Effector memory CD4-positive, alpha-beta T cell (primary cell): ENCODE measurements at regions not wholly inside any gene's neighbourhood (a gene's known extent, or its start where the extent isn't known, plus 50 kb on each side); places are given as distances from the start of the nearest gene placed in this dataset.

Experiments
- DNase-seq, 3 donors: peaks; one replicate each; pipeline ENCODE4 v3.0.0-alpha.2; 2020
- H3K27ac ChIP-seq: 2 replicates; pipeline ENCODE4 v1.7.0; 2013; ENCODE audit warnings: mild to moderate bottlenecking, low read length, moderate library complexity; ENCODE audit not compliant: insufficient read depth, poor library complexity, severe bottlenecking
- H3K27me3 ChIP-seq: replicated peaks from 2 replicates; pipeline ENCODE4 v1.7.0; 2013; ENCODE audit warnings: mild to moderate bottlenecking, low read length; ENCODE audit not compliant: insufficient read depth, control insufficient read depth, poor library complexity, severe bottlenecking
- H3K36me3 ChIP-seq: 2 replicates; pipeline ENCODE4 v1.7.0; 2013; ENCODE audit warnings: mild to moderate bottlenecking, low read length, moderate library complexity; ENCODE audit not compliant: control insufficient read depth, insufficient read depth
- H3K4me1 ChIP-seq: 2 replicates; pipeline ENCODE4 v1.7.0; 2013; ENCODE audit warnings: low read length, mild to moderate bottlenecking; ENCODE audit not compliant: control insufficient read depth, insufficient read depth, poor library complexity, severe bottlenecking
- H3K4me3 ChIP-seq: 2 replicates; pipeline ENCODE4 v1.7.0; 2013; ENCODE audit warnings: low read length, low read depth, mild to moderate bottlenecking; ENCODE audit not compliant: insufficient read depth, poor library complexity, severe bottlenecking
- H3K9me3 ChIP-seq: 2 replicates; pipeline ENCODE4 v1.7.0; 2013; ENCODE audit warnings: mild to moderate bottlenecking, low read length, moderate library complexity; ENCODE audit not compliant: control insufficient read depth

DNA sequence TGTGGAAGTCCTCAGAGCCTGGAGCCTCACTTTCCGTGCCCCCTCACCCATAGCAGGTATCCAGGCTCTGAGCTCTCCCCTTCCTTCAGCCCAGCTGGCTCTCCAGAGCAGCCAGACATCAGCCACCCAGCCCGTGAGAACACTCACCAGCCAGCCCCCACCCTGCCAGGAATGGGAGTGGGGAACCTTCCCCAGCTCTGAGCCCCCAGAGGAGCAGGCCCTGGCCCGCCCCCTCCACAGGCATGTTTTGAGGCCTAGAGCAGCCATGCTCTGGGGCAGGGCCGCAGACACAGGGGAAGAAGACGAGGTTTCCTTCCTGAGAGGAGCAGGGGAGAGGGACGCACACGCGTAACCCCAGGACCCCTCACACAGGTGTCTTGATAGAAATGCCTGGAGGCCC is 70.0 kb upstream of the COL13A1 start:
- DNase-seq: no peak
- H3K4me3 ChIP-seq: no peak overlapping the region
- no peak overlapping the region for H3K27ac ChIP-seq
- no peaks in the 10 kb centered on the region for H3K36me3 ChIP-seq
- no peaks in the 10 kb centered on the region for H3K27me3 ChIP-seq
- H3K4me1 ChIP-seq: no peaks in the 10 kb centered on the region
- H3K9me3 ChIP-seq: no peaks in the 10 kb centered on the region

DNA sequence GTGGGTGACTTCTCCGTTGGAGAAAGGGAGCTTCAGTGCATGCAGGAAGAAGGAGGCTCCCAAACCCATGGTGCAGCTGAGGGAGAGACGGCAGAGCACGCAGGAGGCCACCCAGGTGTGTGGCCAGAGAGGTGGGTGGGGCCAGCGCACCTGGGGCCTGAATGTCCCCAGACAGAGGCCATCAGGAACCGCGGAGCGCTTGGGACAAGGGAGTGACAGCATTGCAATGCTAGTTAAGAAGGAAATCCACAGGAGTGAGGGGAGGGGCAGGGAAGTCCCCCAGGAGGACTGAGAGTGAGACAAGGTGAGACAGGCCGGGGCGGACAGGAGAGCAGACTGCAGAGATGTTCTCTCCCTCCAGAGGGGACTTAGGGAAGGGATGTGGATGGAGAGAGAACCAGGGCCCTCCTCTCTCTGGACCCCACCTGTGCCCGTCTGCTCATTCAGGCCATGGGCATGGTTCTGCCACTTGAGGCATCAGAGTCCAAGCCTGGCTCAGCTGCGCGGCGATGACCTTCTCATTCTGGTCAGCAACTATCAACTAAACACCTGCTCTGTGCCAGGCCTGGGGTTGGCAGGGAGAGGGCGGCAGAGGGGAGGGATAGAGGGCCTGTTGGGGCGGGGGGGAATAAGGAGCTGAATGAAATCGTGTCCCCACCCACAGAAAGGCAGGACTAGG is 69.4 kb upstream of the COL13A1 start:
- no peak overlapping the region for H3K4me3 ChIP-seq
- H3K36me3 ChIP-seq: no peaks in the 10 kb centered on the region
- no peaks in the 10 kb centered on the region for H3K27me3 ChIP-seq
- DNase-seq: no peak
- H3K4me1 ChIP-seq: no peaks in the 10 kb centered on the region
- H3K9me3 ChIP-seq: no peaks in the 10 kb centered on the region
- no peak overlapping the region for H3K27ac ChIP-seq

- H3K9me3 ChIP-seq: no peaks in the 10 kb centered on the region
- DNase-seq: no peak
- no peaks in the 10 kb centered on the region for H3K4me1 ChIP-seq
- no peaks in the 10 kb centered on the region for H3K36me3 ChIP-seq
- H3K27me3 ChIP-seq: no peaks in the 10 kb centered on the region
- H3K4me3 ChIP-seq: no peak overlapping the region
- H3K27ac ChIP-seq: no peak overlapping the region
Measured at GRCh38 chr10:69732826-69733150, 68.9 kb upstream of the COL13A1 start.

GRCh38 chr10:69733791-69734261 is 67.9 kb upstream of the COL13A1 start:
- H3K27me3 ChIP-seq: no peaks in the 10 kb centered on the region
- H3K9me3 ChIP-seq: no peaks in the 10 kb centered on the region
- DNase-seq: no peak
- no peak overlapping the region for H3K4me3 ChIP-seq
- H3K27ac ChIP-seq: no peak overlapping the region
- no peaks in the 10 kb centered on the region for H3K4me1 ChIP-seq
- H3K36me3 ChIP-seq: no peaks in the 10 kb centered on the region

DNA sequence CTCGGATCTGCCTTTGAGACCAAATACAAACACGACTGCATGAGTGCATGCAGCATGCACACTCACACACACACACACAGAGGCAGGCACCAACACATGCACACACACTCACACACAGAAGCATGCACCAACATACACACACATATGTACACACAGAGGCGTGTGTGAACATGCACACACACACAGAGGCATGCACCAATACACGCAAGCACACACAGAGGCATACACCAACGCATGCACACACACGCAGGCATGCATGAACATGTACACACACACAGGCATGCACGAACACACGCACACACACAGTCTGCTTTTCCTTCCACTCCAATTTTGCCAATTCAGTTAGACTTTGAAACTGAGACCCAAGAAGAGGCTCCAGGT is 67.3 kb upstream of the COL13A1 start:
- Histone ChIP-seq H3K27ac (no peak overlapping the region), H3K36me3 (no peaks in the 10 kb centered on the region), H3K27me3 (no peaks in the 10 kb centered on the region), H3K4me3 (no peak overlapping the region), H3K4me1 (no peaks in the 10 kb centered on the region), H3K9me3 (no peaks in the 10 kb centered on the region)
- no peak for DNase-seq

DNA sequence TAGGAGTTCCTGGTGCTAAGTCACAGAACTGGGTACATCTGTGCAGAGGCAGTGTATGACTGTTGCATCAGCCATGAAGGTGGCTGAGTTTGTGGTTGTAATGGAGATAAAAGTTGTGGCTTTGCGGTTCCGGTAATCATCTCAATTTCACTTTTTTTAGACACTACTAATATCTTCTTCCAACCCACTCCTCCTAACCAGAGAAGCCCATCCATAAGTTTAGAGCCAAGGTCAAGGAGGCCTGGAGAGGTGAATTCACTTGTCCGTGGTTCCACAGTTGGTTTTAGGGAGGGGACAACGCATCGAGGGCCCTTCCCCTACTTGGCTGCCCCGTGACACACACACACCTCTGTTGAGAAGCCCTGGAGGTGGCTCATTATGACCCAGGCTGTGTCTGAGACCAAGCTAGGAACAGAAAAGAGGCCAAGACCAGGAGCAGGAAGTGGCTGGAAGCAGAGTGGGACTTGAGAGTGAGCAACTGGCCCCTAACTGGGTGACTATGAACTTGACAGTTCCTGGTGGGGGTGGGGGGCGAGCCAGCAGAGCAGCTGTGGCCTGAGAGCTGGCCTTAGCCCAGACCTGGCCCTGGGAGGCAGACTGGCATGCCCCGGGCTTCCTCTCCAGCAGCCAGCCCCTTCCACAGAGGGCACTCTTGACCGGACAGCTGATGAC is 66.8 kb upstream of the COL13A1 start:
- no peak for DNase-seq
- H3K27ac ChIP-seq: no peak overlapping the region
- no peaks in the 10 kb centered on the region for H3K27me3 ChIP-seq
- no peaks in the 10 kb centered on the region for H3K4me1 ChIP-seq
- no peaks in the 10 kb centered on the region for H3K9me3 ChIP-seq
- no peaks in the 10 kb centered on the region for H3K36me3 ChIP-seq
- no peak overlapping the region for H3K4me3 ChIP-seq

DNA sequence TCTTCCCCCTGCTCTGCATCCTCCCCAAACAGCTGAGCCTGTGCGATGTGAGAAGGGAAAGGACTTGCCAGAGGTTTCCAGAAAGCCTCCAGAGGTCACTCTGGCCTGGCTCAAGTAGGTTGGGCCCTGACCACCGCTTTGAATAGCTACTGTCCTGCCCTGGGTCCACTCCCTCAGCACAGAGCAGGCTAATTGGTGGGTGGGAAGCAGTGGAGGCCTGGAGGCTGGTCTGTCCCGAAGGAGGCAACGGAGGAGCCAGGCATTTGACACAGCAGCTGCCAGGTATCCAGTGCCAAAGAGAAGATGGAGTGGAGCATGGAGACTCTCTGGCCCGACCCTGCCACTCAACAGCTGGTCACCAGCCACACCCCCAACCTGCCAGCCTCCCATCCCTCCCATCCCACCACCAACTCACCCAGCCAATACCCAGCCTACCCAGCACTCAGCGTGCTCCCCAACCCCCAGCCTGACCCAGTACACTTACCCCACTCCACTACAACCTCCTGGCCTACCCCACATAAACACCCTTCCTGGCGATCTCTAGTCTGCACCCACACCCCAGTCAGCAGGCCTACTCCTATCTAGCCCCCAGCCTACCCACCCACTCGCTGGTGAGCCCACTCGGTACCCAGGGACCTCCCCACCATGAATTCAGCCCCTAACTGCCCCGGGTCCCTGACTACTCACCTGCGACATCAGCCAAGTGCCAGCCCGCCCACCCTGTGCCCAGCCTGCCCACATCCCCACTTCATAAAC is 64.6 kb upstream of the COL13A1 start:
- H3K27me3 ChIP-seq: no peaks in the 10 kb centered on the region
- no peak for DNase-seq

GRCh38 chr10:69738071-69738470 is 63.6 kb upstream of the COL13A1 start:
- Histone ChIP-seq H3K4me1 (no peaks in the 10 kb centered on the region), H3K9me3 (no peaks in the 10 kb centered on the region), H3K36me3 (no peaks in the 10 kb centered on the region), H3K4me3 (no peak overlapping the region), H3K27ac (no peak overlapping the region), H3K27me3 (no peaks in the 10 kb centered on the region)
- DNase-seq: no peak

More for the DNA sequence above, 64.6 kb upstream of the COL13A1 start:
- H3K27ac ChIP-seq: no peak overlapping the region
- H3K4me1 ChIP-seq: no peaks in the 10 kb centered on the region
- no peaks in the 10 kb centered on the region for H3K9me3 ChIP-seq
- H3K4me3 ChIP-seq: no peak overlapping the region
- no peaks in the 10 kb centered on the region for H3K36me3 ChIP-seq

DNA sequence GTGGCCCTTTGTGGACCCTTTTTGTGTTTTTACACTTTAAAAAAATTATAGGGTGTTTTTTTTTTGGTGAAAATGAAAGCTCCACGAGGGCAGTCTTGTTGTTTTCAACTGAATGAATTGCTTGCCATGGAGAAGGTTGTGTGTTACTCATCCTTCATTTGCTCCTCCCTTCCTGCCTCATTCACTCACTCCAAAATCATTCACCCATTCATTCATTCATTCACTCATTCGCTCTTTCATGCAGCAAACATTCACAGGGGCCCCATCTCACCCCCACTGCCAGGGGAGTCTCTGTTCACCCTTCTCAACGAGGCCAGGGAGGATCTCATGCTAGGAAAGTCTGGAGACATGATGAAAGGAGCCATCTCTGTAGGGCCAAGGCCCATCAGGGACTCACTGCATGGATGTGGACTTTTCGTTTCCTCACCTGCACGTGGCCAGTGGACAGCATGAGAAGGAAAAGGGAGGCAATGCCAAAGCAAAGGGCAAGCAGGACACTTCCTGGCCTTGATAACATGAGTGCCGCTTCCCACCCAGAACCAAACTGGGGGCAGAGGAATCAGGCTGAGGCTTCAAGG is 62.8 kb upstream of the COL13A1 start:
- Histone ChIP-seq H3K4me3 (no peak overlapping the region), H3K9me3 (no peaks in the 10 kb centered on the region), H3K27me3 (no peaks in the 10 kb centered on the region), H3K36me3 (no peaks in the 10 kb centered on the region), H3K4me1 (no peaks in the 10 kb centered on the region), H3K27ac (no peak overlapping the region)
- no peak for DNase-seq

DNA sequence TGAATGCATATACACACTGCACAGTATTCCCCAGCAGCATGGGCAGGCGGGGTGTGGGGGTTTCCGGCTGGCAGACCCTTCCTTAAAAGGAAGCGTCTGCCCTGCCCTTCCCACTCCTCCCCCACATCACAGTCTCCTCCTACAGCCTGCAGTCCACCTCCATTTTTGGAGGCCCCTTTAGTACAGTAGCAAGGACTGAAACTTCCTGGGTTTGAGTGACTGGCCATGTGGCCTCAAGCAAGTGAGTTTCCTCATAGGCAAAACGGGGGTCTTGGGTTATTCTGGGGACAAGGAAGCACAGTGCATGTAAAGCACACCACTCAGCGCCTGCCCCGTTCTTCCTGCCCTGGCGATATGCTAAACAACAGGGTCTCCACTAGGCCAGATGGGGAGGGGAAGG is 62.1 kb upstream of the COL13A1 start:
- Histone ChIP-seq H3K27ac (no peak overlapping the region), H3K36me3 (no peaks in the 10 kb centered on the region), H3K9me3 (no peaks in the 10 kb centered on the region), H3K4me1 (no peaks in the 10 kb centered on the region), H3K27me3 (no peaks in the 10 kb centered on the region), H3K4me3 (no peak overlapping the region)
- no peak for DNase-seq
